Stomach (tissue), 4 donors: ENCODE measurements at regions not wholly inside any gene's neighbourhood (a gene's known extent, or its start where the extent isn't known, plus 50 kb on each side); places are given as distances from the start of the nearest gene placed in this dataset.

Experiments used
- EP300 ChIP-seq: sonication (generic); formaldehyde crosslinking; IDR thresholded peaks from one replicate; pipeline ENCODE4 v1.6.1; 2017; ENCODE audit warnings: antibody characterized with exemption
- POLR2A ChIP-seq, 4 donors: fragments of 450-650 bp; IDR thresholded peaks; one replicate each; pipeline ENCODE4 v1.6.1; 2016; ENCODE audit warnings: antibody characterized with exemption in 4 of 4, control low read depth in 2 of 4, mild to moderate bottlenecking in 1 of 4, moderate library complexity in 1 of 4
- POLR2AphosphoS5 ChIP-seq, 3 donors: sonication (generic); formaldehyde crosslinking; IDR thresholded peaks; one replicate each; pipeline ENCODE4 v1.6.1; 2016; ENCODE audit warnings: antibody characterized with exemption in 3 of 3
- TF ChIP-seq, protein P1 (sequence below), 7 experiments: fragments of 450-650 bp in 4 of 7; fragments of 200-600 bp in 3 of 7; sonication (generic) in 3 of 7; IDR thresholded peaks; one replicate each; pipeline ENCODE4 v1.5.1; 2016 to 2019; ENCODE audit warnings: antibody characterized with exemption in 7 of 7, control low read depth in 2 of 7, mild to moderate bottlenecking in 1 of 7

GRCh38 chr1:8206391-8206790 lies 111.5 kb upstream of the SLC45A1 start:
- TF ChIP-seq, protein P1, sequence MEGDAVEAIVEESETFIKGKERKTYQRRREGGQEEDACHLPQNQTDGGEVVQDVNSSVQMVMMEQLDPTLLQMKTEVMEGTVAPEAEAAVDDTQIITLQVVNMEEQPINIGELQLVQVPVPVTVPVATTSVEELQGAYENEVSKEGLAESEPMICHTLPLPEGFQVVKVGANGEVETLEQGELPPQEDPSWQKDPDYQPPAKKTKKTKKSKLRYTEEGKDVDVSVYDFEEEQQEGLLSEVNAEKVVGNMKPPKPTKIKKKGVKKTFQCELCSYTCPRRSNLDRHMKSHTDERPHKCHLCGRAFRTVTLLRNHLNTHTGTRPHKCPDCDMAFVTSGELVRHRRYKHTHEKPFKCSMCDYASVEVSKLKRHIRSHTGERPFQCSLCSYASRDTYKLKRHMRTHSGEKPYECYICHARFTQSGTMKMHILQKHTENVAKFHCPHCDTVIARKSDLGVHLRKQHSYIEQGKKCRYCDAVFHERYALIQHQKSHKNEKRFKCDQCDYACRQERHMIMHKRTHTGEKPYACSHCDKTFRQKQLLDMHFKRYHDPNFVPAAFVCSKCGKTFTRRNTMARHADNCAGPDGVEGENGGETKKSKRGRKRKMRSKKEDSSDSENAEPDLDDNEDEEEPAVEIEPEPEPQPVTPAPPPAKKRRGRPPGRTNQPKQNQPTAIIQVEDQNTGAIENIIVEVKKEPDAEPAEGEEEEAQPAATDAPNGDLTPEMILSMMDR (IDR thresholded peaks at IDR 0.05) = no peak
- no peak for TF ChIP-seq POLR2A (IDR thresholded peaks at IDR 0.05)
- no peak for TF ChIP-seq EP300
- no peak for TF ChIP-seq POLR2AphosphoS5 (IDR thresholded peaks at IDR 0.05)
